ENCODE measurements at regions not wholly inside any gene's neighbourhood (a gene's known extent, or its start where the extent isn't known, plus 50 kb on each side); places are given as distances from the start of the nearest gene placed in this dataset.

- TF ChIP-seq MYC (IDR thresholded peaks at IDR 0.05; ENCODE audit: low read depth, low read length) (no peak), MAX (IDR thresholded peaks at IDR 0.05; ENCODE audit: low read depth, low read length) (no peak), POLR2A (IDR thresholded peaks at IDR 0.05; ENCODE audit: extremely low read depth, insufficient read length) (no peak), CTCF (IDR thresholded peaks at IDR 0.05; ENCODE audit: low read depth, low read length) (no peak)
- no peak overlapping the region for H3K4me3 ChIP-seq (ENCODE audit: low read depth, low read length)
- no peak for DNase-seq (ENCODE audit: low read depth)
These were observed 347.9 kb downstream of the DCHS2 start for GRCh38 chr4:154143720-154144119.

GRCh38 chr4:154142664-154143063 is 348.9 kb downstream of the DCHS2 start:
- no peak for TF ChIP-seq POLR2A (IDR thresholded peaks at IDR 0.05; ENCODE audit: extremely low read depth, insufficient read length)
- no peak for TF ChIP-seq MYC (IDR thresholded peaks at IDR 0.05; ENCODE audit: low read depth, low read length)
- no peak for TF ChIP-seq MAX (IDR thresholded peaks at IDR 0.05; ENCODE audit: low read depth, low read length)
- TF ChIP-seq CTCF (IDR thresholded peaks at IDR 0.05; ENCODE audit: low read depth, low read length) = no peak

GRCh38 chr4:154140869-154141268 is 350.7 kb downstream of the DCHS2 start:
- no peak for TF ChIP-seq CTCF (IDR thresholded peaks at IDR 0.05; ENCODE audit: low read depth, low read length)
- TF ChIP-seq MAX (IDR thresholded peaks at IDR 0.05; ENCODE audit: low read depth, low read length) = no peak
- TF ChIP-seq POLR2A (IDR thresholded peaks at IDR 0.05; ENCODE audit: extremely low read depth, insufficient read length) = no peak
- TF ChIP-seq MYC (IDR thresholded peaks at IDR 0.05; ENCODE audit: low read depth, low read length) = no peak
- no peak for DNase-seq (ENCODE audit: low read depth)
- no peak overlapping the region for H3K4me3 ChIP-seq (ENCODE audit: low read depth, low read length)

More at GRCh38 chr4:154142664-154143063, 348.9 kb downstream of the DCHS2 start:
- DNase-seq (ENCODE audit: low read depth) = no peak
- no peak overlapping the region for H3K4me3 ChIP-seq (ENCODE audit: low read depth, low read length)

- TF ChIP-seq POLR2A (IDR thresholded peaks at IDR 0.05; ENCODE audit: extremely low read depth, insufficient read length) (no peak), MAX (IDR thresholded peaks at IDR 0.05; ENCODE audit: low read depth, low read length) (no peak), CTCF (IDR thresholded peaks at IDR 0.05; ENCODE audit: low read depth, low read length) (no peak), MYC (IDR thresholded peaks at IDR 0.05; ENCODE audit: low read depth, low read length) (no peak)
These were observed 348.5 kb upstream of the SFRP2 start for GRCh38 chr4:154137320-154137905.

GRCh38 chr4:154135576-154135975 is 346.7 kb upstream of the SFRP2 start:
- no peak overlapping the region for H3K4me3 ChIP-seq (ENCODE audit: low read depth, low read length)
- TF ChIP-seq MAX (IDR thresholded peaks at IDR 0.05; ENCODE audit: low read depth, low read length) (no peak), CTCF (IDR thresholded peaks at IDR 0.05; ENCODE audit: low read depth, low read length) (no peak), POLR2A (IDR thresholded peaks at IDR 0.05; ENCODE audit: extremely low read depth, insufficient read length) (no peak), MYC (IDR thresholded peaks at IDR 0.05; ENCODE audit: low read depth, low read length) (no peak)
- no peak for DNase-seq (ENCODE audit: low read depth)

More at GRCh38 chr4:154137320-154137905, 348.5 kb upstream of the SFRP2 start:
- no peak overlapping the region for H3K4me3 ChIP-seq (ENCODE audit: low read depth, low read length)
- DNase-seq (ENCODE audit: low read depth) = no peak

Data from NB4 (cell line).